H9 (cell line): ENCODE measurements at regions not wholly inside any gene's neighbourhood (a gene's known extent, or its start where the extent isn't known, plus 50 kb on each side); places are given as distances from the start of the nearest gene placed in this dataset.

ENCODE experiments used
- DNase-seq: peaks from one replicate; pipeline ENCODE4 v3.0.0-alpha.2; 2017
- H2AFZ ChIP-seq: one replicate; pipeline ENCODE4 v1.6.1; 2013; ENCODE audit warnings: mild to moderate bottlenecking, low read length, control low read depth, moderate library complexity
- H2AK5ac ChIP-seq: 2 replicates; pipeline ENCODE4 v1.6.1; 2013; ENCODE audit warnings: low read length, control low read depth, mixed read lengths; ENCODE audit not compliant: insufficient read length
- H2BK120ac ChIP-seq: one replicate; pipeline ENCODE4 v1.6.1; 2013; ENCODE audit warnings: low read depth, mild to moderate bottlenecking, low read length, control low read depth, inconsistent platforms; ENCODE audit not compliant: poor library complexity, severe bottlenecking
- H2BK12ac ChIP-seq: 2 replicates; pipeline ENCODE4 v1.6.1; 2013; ENCODE audit warnings: low read length, control low read depth, mixed read lengths, low read depth; ENCODE audit not compliant: insufficient read length
- H2BK15ac ChIP-seq: 2 replicates; pipeline ENCODE4 v1.6.1; 2013; ENCODE audit warnings: low read depth, low read length, control low read depth
- H2BK20ac ChIP-seq: one replicate; pipeline ENCODE4 v1.6.1; 2013; ENCODE audit warnings: low read depth, mild to moderate bottlenecking, low read length, control low read depth, inconsistent platforms; ENCODE audit not compliant: poor library complexity, severe bottlenecking
- H2BK5ac ChIP-seq: 2 replicates; pipeline ENCODE4 v1.6.1; 2013; ENCODE audit warnings: low read length, control low read depth, mixed read lengths; ENCODE audit not compliant: insufficient read length
- H3K14ac ChIP-seq: 2 replicates; pipeline ENCODE4 v1.6.1; 2013; ENCODE audit warnings: low read length, control low read depth; ENCODE audit not compliant: insufficient read depth
- H3K18ac ChIP-seq: 2 replicates; pipeline ENCODE4 v1.6.1; 2013; ENCODE audit warnings: low read depth, mild to moderate bottlenecking, mixed read lengths, low read length, control low read depth; ENCODE audit not compliant: insufficient read length
- H3K23ac ChIP-seq: 2 replicates; pipeline ENCODE4 v1.6.1; 2013; ENCODE audit warnings: low read length, control low read depth, mixed read lengths, low read depth; ENCODE audit not compliant: insufficient read length
- H3K23me2 ChIP-seq: 2 replicates; pipeline ENCODE4 v1.6.1; 2013; ENCODE audit warnings: low read depth, mild to moderate bottlenecking, mixed read lengths, low read length, control low read depth; ENCODE audit not compliant: insufficient read length, poor library complexity, severe bottlenecking
- H3K27ac ChIP-seq: 2 replicates; pipeline ENCODE4 v1.5.1; 2013; ENCODE audit warnings: low read length, control low read depth, mixed read lengths, low read depth; ENCODE audit not compliant: insufficient read length
- H3K27me3 ChIP-seq: 2 replicates; pipeline ENCODE4 v1.6.1; 2013; ENCODE audit warnings: low read length, control low read depth, inconsistent platforms; ENCODE audit not compliant: insufficient read depth
- H3K4ac ChIP-seq: 2 replicates; pipeline ENCODE4 v1.6.1; 2013; ENCODE audit warnings: low read depth, mild to moderate bottlenecking, control low read depth, inconsistent platforms, low read length, moderate library complexity
- H3K4me1 ChIP-seq: 2 replicates; pipeline ENCODE4 v1.6.1; 2013; ENCODE audit warnings: low read length, control low read depth, inconsistent platforms; ENCODE audit not compliant: insufficient read depth
- H3K4me2 ChIP-seq: 2 replicates; pipeline ENCODE4 v1.6.1; 2013; ENCODE audit warnings: low read length, control low read depth, mixed read lengths; ENCODE audit not compliant: insufficient read length, insufficient read depth
- H3K56ac ChIP-seq: 2 replicates; pipeline ENCODE4 v1.6.1; 2013; ENCODE audit warnings: low read depth, mild to moderate bottlenecking, mixed read lengths, low read length, control low read depth; ENCODE audit not compliant: insufficient read length
- H3K79me1 ChIP-seq: 2 replicates; pipeline ENCODE4 v1.6.1; 2013; ENCODE audit warnings: low read depth, mild to moderate bottlenecking, moderate library complexity, low read length, control low read depth, inconsistent platforms; ENCODE audit not compliant: insufficient read depth, poor library complexity, severe bottlenecking
- H3K79me2 ChIP-seq: 2 replicates; pipeline ENCODE4 v1.6.1; 2013; ENCODE audit warnings: low read length, control low read depth, inconsistent platforms; ENCODE audit not compliant: insufficient read depth
- H3K9ac ChIP-seq: 2 replicates; pipeline ENCODE4 v1.6.1; 2013; ENCODE audit warnings: low read length, control low read depth, mixed read lengths; ENCODE audit not compliant: insufficient read length; ENCODE audit errors: extremely low read depth
- H3K9me3 ChIP-seq: one replicate; pipeline ENCODE4 v1.6.1; 2013; ENCODE audit warnings: low read depth, low read length, inconsistent platforms; ENCODE audit not compliant: control insufficient read depth
- H3T11ph ChIP-seq: one replicate; pipeline ENCODE4 v1.6.1; 2013; ENCODE audit warnings: mild to moderate bottlenecking, low read length, control low read depth, inconsistent platforms
- H4K20me1 ChIP-seq: one replicate; pipeline ENCODE4 v1.6.1; 2013; ENCODE audit not compliant: control insufficient read depth, insufficient read length, insufficient read depth
- H4K5ac ChIP-seq: 2 replicates; pipeline ENCODE4 v1.6.1; 2013; ENCODE audit warnings: low read depth, mild to moderate bottlenecking, mixed read lengths, low read length, control low read depth; ENCODE audit not compliant: insufficient read length
- H4K8ac ChIP-seq: replicated peaks from 2 replicates; pipeline ENCODE4 v1.6.1; 2013; ENCODE audit warnings: low read length, control low read depth, mixed read lengths, low read depth; ENCODE audit not compliant: insufficient read length
- H4K91ac ChIP-seq: 2 replicates; pipeline ENCODE4 v1.6.1; 2013; ENCODE audit warnings: low read depth, mild to moderate bottlenecking, moderate library complexity, mixed read lengths, low read length, control low read depth; ENCODE audit not compliant: insufficient read length
- H3K27ac Mint-ChIP-seq, 3 experiments: 2 replicates in 2 of 3; 3 replicates in 1 of 3; pipeline ENCODE4 v1.8.0; 2020 to 2021; ENCODE audit warnings: mixed read lengths in 3 of 3, mild to moderate bottlenecking in 1 of 3, moderate library complexity in 1 of 3
- H3K27me3 Mint-ChIP-seq: 2 replicates; pipeline ENCODE4 v1.8.0; 2021; ENCODE audit warnings: low read depth, mild to moderate bottlenecking, moderate library complexity, mixed read lengths
- H3K36me3 Mint-ChIP-seq, 3 experiments: 2 replicates in 2 of 3; 3 replicates in 1 of 3; pipeline ENCODE4 v1.8.0; 2020 to 2021; ENCODE audit warnings: low read depth in 3 of 3, mixed read lengths in 3 of 3; ENCODE audit not compliant: insufficient read depth in 1 of 3
- H3K4me1 Mint-ChIP-seq, 2 experiments: 2 replicates each; pipeline ENCODE4 v1.8.0; 2020; ENCODE audit warnings: mixed read lengths in 2 of 2
- H3K4me3 Mint-ChIP-seq, 2 experiments: 2 replicates in 1 of 2; 3 replicates in 1 of 2; pipeline ENCODE4 v1.8.0; 2020 to 2021; ENCODE audit warnings: mild to moderate bottlenecking in 2 of 2, mixed read lengths in 2 of 2, moderate library complexity in 1 of 2
- H3K9me3 Mint-ChIP-seq, 2 experiments: 2 replicates in 1 of 2; 3 replicates in 1 of 2; pipeline ENCODE4 v1.8.0; 2020; ENCODE audit warnings: mild to moderate bottlenecking in 2 of 2, mixed read lengths in 2 of 2, moderate library complexity in 1 of 2
- CTCF ChIP-seq: fragments of 200-600 bp; sonication (generic); conservative IDR thresholded peaks from 3 replicates; pipeline ENCODE4 v1.8.0; 2021; ENCODE audit warnings: antibody characterized with exemption, mild to moderate bottlenecking
- WGBS: extraction: QIAGEN DNeasy Blood & Tissue Kit; methylation state at CpG from one replicate; pipeline ENCODE4 v1.1.7; 2013; ENCODE audit warnings: missing lambda C conversion rate, low lambda C conversion rate, mixed read lengths; ENCODE audit not compliant: insufficient read length; ENCODE audit errors: extremely low coverage; 5-methylcytosine and 5-hydroxymethylcytosine counted together

DNA sequence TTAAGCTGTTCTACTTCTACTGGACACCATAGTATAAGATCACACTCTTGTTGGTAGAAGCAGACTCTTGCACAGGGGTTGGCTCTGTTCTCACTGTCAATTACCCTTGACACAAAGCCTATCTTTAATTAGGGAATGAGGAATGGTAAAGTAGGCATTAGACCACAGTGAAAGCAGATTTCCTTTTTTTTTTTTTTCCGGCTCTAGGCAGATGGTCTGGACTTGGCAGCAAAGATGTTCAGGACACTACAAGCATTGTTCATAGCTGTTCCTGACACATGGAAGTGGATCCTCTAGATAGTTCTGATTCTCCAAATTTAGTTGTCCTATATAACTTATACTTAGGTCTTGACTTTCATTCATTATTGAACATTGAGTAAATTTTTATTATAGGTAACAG is 672.2 kb upstream of the CELF4 start:
- H2BK15ac ChIP-seq, result no peak overlapping the region
- H4K20me1 ChIP-seq, result no peaks in the 10 kb centered on the region
- no CpG with 5 or more reads among the region's 1 CpG for WGBS

More for the DNA sequence above, 672.2 kb upstream of the CELF4 start:
- H3K27ac ChIP-seq, result no peak overlapping the region
- H3K79me1 ChIP-seq, result no peaks in the 10 kb centered on the region
- Mint-ChIP-seq H3K4me1 (no peaks in the 10 kb centered on the region), H3K27ac (no peak overlapping the region; a peak in 1 of 7 replicates), H3K27me3 (no peaks in the 10 kb centered on the region), H3K36me3 (no peaks in the 10 kb centered on the region; a peak in 1 of 7 replicates), H3K4me3 (no peak overlapping the region), H3K9me3 (no peaks in the 10 kb centered on the region)
- H2AK5ac ChIP-seq, result no peak overlapping the region
- no peak overlapping the region for H3K18ac ChIP-seq
- H2BK120ac ChIP-seq, result no peak overlapping the region
- no peak for TF ChIP-seq CTCF
- no peak overlapping the region for H3T11ph ChIP-seq
- H3K4me1 ChIP-seq, result no peaks in the 10 kb centered on the region
- H4K8ac ChIP-seq, result no peak overlapping the region
- no peak overlapping the region for H4K91ac ChIP-seq
- H3K9me3 ChIP-seq, result no peaks in the 10 kb centered on the region
- H2BK20ac ChIP-seq, result no peak overlapping the region
- H3K79me2 ChIP-seq, result no peaks in the 10 kb centered on the region; the same call in 1 of the 2 replicates
- no peak overlapping the region for H4K5ac ChIP-seq
- no peaks in the 10 kb centered on the region for H3K23me2 ChIP-seq
- no peak overlapping the region for H3K56ac ChIP-seq
- H3K14ac ChIP-seq, result no peak overlapping the region
- no peak overlapping the region for H2BK12ac ChIP-seq
- no peak overlapping the region for H3K23ac ChIP-seq
- no peaks in the 10 kb centered on the region for H3K27me3 ChIP-seq
- H3K4ac ChIP-seq, result no peak overlapping the region
- no peak overlapping the region for H3K9ac ChIP-seq
- DNase-seq, result no peak
- H2AFZ ChIP-seq, result no peak overlapping the region
- no peak overlapping the region for H2BK5ac ChIP-seq
- H3K4me2 ChIP-seq, result no peak overlapping the region
